Trophoblast cell (in vitro differentiated cells and primary cell): ENCODE measurements at regions not wholly inside any gene's neighbourhood (a gene's known extent, or its start where the extent isn't known, plus 50 kb on each side); places are given as distances from the start of the nearest gene placed in this dataset.

ENCODE experiments used
- DNase-seq, 2 donors: peaks; one replicate each; pipeline ENCODE4 v3.0.0-alpha.2; 2016
- H2AFZ ChIP-seq: 2 replicates; pipeline ENCODE4 v1.6.1; 2013; ENCODE audit warnings: low read length, moderate library complexity, mild to moderate bottlenecking; ENCODE audit not compliant: insufficient read depth, poor library complexity
- H2AK5ac ChIP-seq: 2 replicates; pipeline ENCODE4 v1.6.1; 2013; ENCODE audit warnings: mild to moderate bottlenecking, low read length
- H2BK120ac ChIP-seq: 2 replicates; pipeline ENCODE4 v1.6.1; 2013; ENCODE audit warnings: low read length, mild to moderate bottlenecking, moderate library complexity; ENCODE audit not compliant: insufficient read depth, poor library complexity
- H2BK12ac ChIP-seq: 2 replicates; pipeline ENCODE4 v1.6.1; 2013; ENCODE audit warnings: mild to moderate bottlenecking, low read length, moderate library complexity
- H2BK5ac ChIP-seq: 2 replicates; pipeline ENCODE4 v1.6.1; 2013; ENCODE audit warnings: low read length, low read depth, moderate library complexity, mild to moderate bottlenecking; ENCODE audit not compliant: poor library complexity
- H3K14ac ChIP-seq: 2 replicates; pipeline ENCODE4 v1.6.1; 2013; ENCODE audit warnings: mild to moderate bottlenecking, low read length
- H3K18ac ChIP-seq: 2 replicates; pipeline ENCODE4 v1.6.1; 2013; ENCODE audit warnings: mild to moderate bottlenecking, low read length
- H3K23ac ChIP-seq: 2 replicates; pipeline ENCODE4 v1.6.1; 2013; ENCODE audit warnings: low read length
- H3K27ac ChIP-seq: 2 replicates; pipeline ENCODE4 v1.5.1; 2013; ENCODE audit warnings: low read depth, mild to moderate bottlenecking, inconsistent platforms, low read length, moderate library complexity
- H3K27me3 ChIP-seq: 2 replicates; pipeline ENCODE4 v1.6.1; 2013; ENCODE audit warnings: inconsistent platforms, mild to moderate bottlenecking, low read length, moderate library complexity; ENCODE audit not compliant: insufficient read depth
- H3K36me3 ChIP-seq, 2 experiments: 1 replicate in 1 of 2; 2 replicates in 1 of 2; pipeline ENCODE4 v1.6.1; 2013; ENCODE audit warnings: low read length in 2 of 2, mild to moderate bottlenecking in 2 of 2, moderate library complexity in 1 of 2; ENCODE audit not compliant: insufficient read depth in 2 of 2, control insufficient read depth in 1 of 2
- H3K4ac ChIP-seq: 2 replicates; pipeline ENCODE4 v1.6.1; 2013; ENCODE audit warnings: low read depth, mild to moderate bottlenecking, low read length, moderate library complexity
- H3K4me1 ChIP-seq, 2 experiments: 1 replicate in 1 of 2; 2 replicates in 1 of 2; pipeline ENCODE4 v1.6.1; 2013; ENCODE audit warnings: low read length in 2 of 2, mild to moderate bottlenecking in 2 of 2, moderate library complexity in 1 of 2; ENCODE audit not compliant: insufficient read depth in 2 of 2, control insufficient read depth in 1 of 2
- H3K4me2 ChIP-seq: 2 replicates; pipeline ENCODE4 v1.6.1; 2013; ENCODE audit warnings: inconsistent platforms, mild to moderate bottlenecking, low read length, moderate library complexity
- H3K4me3 ChIP-seq: 2 replicates; pipeline ENCODE4 v1.5.1; 2013; ENCODE audit warnings: mild to moderate bottlenecking, low read depth, low read length, inconsistent platforms
- H3K79me1 ChIP-seq: one replicate; pipeline ENCODE4 v1.6.1; 2013; ENCODE audit warnings: low read length
- H3K79me2 ChIP-seq: 2 replicates; pipeline ENCODE4 v1.6.1; 2013; ENCODE audit warnings: low read length, mild to moderate bottlenecking; ENCODE audit not compliant: control insufficient read depth, insufficient read depth, poor library complexity
- H3K9ac ChIP-seq: 2 replicates; pipeline ENCODE4 v1.6.1; 2013; ENCODE audit warnings: mild to moderate bottlenecking, low read length
- H3K9me3 ChIP-seq: 2 replicates; pipeline ENCODE4 v1.6.1; 2013; ENCODE audit warnings: low read depth, mild to moderate bottlenecking, control low read depth, inconsistent platforms, low read length; ENCODE audit not compliant: insufficient read depth
- H4K12ac ChIP-seq: 2 replicates; pipeline ENCODE4 v1.6.1; 2013; ENCODE audit warnings: low read depth, mild to moderate bottlenecking, low read length, moderate library complexity
- H4K8ac ChIP-seq: 2 replicates; pipeline ENCODE4 v1.6.1; 2013; ENCODE audit warnings: low read depth, mild to moderate bottlenecking, low read length, moderate library complexity
- H4K91ac ChIP-seq: one replicate; pipeline ENCODE4 v1.6.1; 2013; ENCODE audit warnings: low read depth, mild to moderate bottlenecking, low read length, moderate library complexity
- WGBS: extraction: QIAGEN DNeasy Blood & Tissue Kit; methylation state at CpG from one replicate; pipeline ENCODE4 v1.1.7; 2013; ENCODE audit warnings: missing lambda C conversion rate; ENCODE audit not compliant: insufficient read length, insufficient coverage; ENCODE audit errors: extremely low coverage; 5-methylcytosine and 5-hydroxymethylcytosine counted together

DNA sequence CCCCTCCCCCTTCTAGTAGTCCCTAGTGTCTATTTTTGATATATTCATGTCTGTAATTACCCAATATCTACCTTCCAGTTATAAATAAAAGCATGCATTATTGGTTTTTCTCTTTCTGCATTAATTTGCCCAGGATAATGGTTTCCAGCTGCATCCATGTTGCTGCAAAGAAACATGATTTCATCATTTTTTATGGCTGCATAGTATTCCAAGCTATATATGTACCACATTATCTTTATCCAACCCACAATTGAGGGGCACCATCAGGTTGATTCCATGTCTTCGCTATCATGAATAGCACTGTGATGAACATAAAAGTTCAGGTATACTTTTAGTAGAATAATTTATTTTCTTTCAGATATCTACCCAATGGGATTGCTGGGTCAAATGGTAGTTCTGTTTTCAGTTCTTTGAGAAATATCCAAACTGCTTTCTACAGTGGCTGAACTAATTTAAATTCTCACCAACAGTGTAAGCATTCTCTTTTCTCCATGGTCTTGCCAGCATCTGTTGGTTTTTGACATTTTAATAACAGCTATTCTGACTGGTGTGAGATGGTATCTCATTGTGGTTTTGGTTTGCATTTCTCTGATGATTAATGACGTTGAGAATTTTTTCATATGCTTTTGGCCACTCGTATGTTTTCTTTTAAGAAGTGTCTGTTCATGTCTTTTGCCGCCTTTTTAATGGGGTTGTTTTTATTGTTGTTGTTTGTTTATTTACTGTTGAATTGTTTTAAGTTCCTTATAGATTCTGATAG lies 746.1 kb upstream of the MEF2C start:
- H3K23ac ChIP-seq, result no peak overlapping the region
- H3K79me1 ChIP-seq, result no peaks in the 10 kb centered on the region
- no peak overlapping the region for H2AK5ac ChIP-seq
- no peak overlapping the region for H3K27ac ChIP-seq
- H2BK5ac ChIP-seq, result no peak overlapping the region
- no peak overlapping the region for H2BK120ac ChIP-seq
- no peaks in the 10 kb centered on the region for H3K27me3 ChIP-seq
- no peak overlapping the region for H3K14ac ChIP-seq
- no peak overlapping the region for H3K9ac ChIP-seq
- no peak overlapping the region for H2BK12ac ChIP-seq
- H4K12ac ChIP-seq, result no peak overlapping the region
- no peak overlapping the region for H4K91ac ChIP-seq
- WGBS, result no CpG with 5 or more reads among the region's 4 CpGs
- no peak overlapping the region for H3K4ac ChIP-seq
- no peaks in the 10 kb centered on the region for H3K36me3 ChIP-seq
- no peak overlapping the region for H4K8ac ChIP-seq
- H3K18ac ChIP-seq, result no peak overlapping the region
- H3K79me2 ChIP-seq, result no peaks in the 10 kb centered on the region
- no peak for DNase-seq
- no peaks in the 10 kb centered on the region for H3K4me1 ChIP-seq
- no peaks in the 10 kb centered on the region for H3K9me3 ChIP-seq
- H3K4me3 ChIP-seq, result no peak overlapping the region
- no peak overlapping the region for H2AFZ ChIP-seq
- no peak overlapping the region for H3K4me2 ChIP-seq

GRCh38 chr5:89615839-89616518 lies 733.0 kb upstream of the MEF2C start:
- Histone ChIP-seq H3K23ac (no peak overlapping the region), H3K4me1 (no peaks in the 10 kb centered on the region), H2BK120ac (no peak overlapping the region), H3K9ac (no peak overlapping the region), H3K14ac (no peak overlapping the region), H3K36me3 (no peaks in the 10 kb centered on the region), H2BK5ac (no peak overlapping the region), H3K27me3 (no peaks in the 10 kb centered on the region), H2AK5ac (no peak overlapping the region), H2AFZ (no peak overlapping the region), H2BK12ac (no peak overlapping the region), H3K27ac (no peak overlapping the region), H3K4me3 (no peak overlapping the region), H3K18ac (no peak overlapping the region), H3K4me2 (no peak overlapping the region), H3K9me3 (no peaks in the 10 kb centered on the region), H4K8ac (no peak overlapping the region), H4K91ac (no peak overlapping the region), H3K4ac (no peak overlapping the region), H3K79me2 (no peaks in the 10 kb centered on the region), H4K12ac (no peak overlapping the region), H3K79me1 (no peaks in the 10 kb centered on the region)
- WGBS, result no CpG with 5 or more reads among the region's 2 CpGs
- no peak for DNase-seq

- Histone ChIP-seq H3K14ac (no peak overlapping the region), H2BK5ac (no peak overlapping the region), H3K23ac (no peak overlapping the region), H4K12ac (no peak overlapping the region), H4K8ac (no peak overlapping the region), H3K4me1 (no peaks in the 10 kb centered on the region), H3K79me1 (no peaks in the 10 kb centered on the region), H3K4ac (no peak overlapping the region), H3K18ac (no peak overlapping the region), H3K79me2 (no peaks in the 10 kb centered on the region), H3K4me3 (no peak overlapping the region), H2BK12ac (no peak overlapping the region), H3K9me3 (no peaks in the 10 kb centered on the region), H2AFZ (no peak overlapping the region), H4K91ac (no peak overlapping the region), H3K36me3 (no peaks in the 10 kb centered on the region), H3K27ac (no peak overlapping the region), H3K27me3 (no peaks in the 10 kb centered on the region), H2AK5ac (no peak overlapping the region), H2BK120ac (no peak overlapping the region), H3K9ac (no peak overlapping the region), H3K4me2 (no peak overlapping the region)
- no peak for DNase-seq
- no CpG with 5 or more reads among the region's 3 CpGs for WGBS
These were observed 730.4 kb upstream of the MEF2C start for GRCh38 chr5:89613222-89613956.

- no peak overlapping the region for H2BK5ac ChIP-seq
- no peak overlapping the region for H3K23ac ChIP-seq
- H3K27ac ChIP-seq, result no peak overlapping the region
- H3K4me1 ChIP-seq, result no peaks in the 10 kb centered on the region
- no peak overlapping the region for H3K4ac ChIP-seq
- DNase-seq, result no peak
- no peak overlapping the region for H2AFZ ChIP-seq
- no peak overlapping the region for H2BK120ac ChIP-seq
- no peak overlapping the region for H3K4me2 ChIP-seq
- H3K79me1 ChIP-seq, result no peaks in the 10 kb centered on the region
- no peak overlapping the region for H3K9ac ChIP-seq
- no peak overlapping the region for H3K18ac ChIP-seq
- H3K14ac ChIP-seq, result no peak overlapping the region
- H3K79me2 ChIP-seq, result no peaks in the 10 kb centered on the region
- H4K91ac ChIP-seq, result no peak overlapping the region
- H4K12ac ChIP-seq, result no peak overlapping the region
- no peaks in the 10 kb centered on the region for H3K9me3 ChIP-seq
- WGBS, result no CpG with 5 or more reads among the region's 4 CpGs
- no peak overlapping the region for H4K8ac ChIP-seq
- H3K4me3 ChIP-seq, result no peak overlapping the region
- no peaks in the 10 kb centered on the region for H3K36me3 ChIP-seq
- H2AK5ac ChIP-seq, result no peak overlapping the region
- H2BK12ac ChIP-seq, result no peak overlapping the region
- H3K27me3 ChIP-seq, result no peaks in the 10 kb centered on the region
These were observed 724.1 kb upstream of the MEF2C start for GRCh38 chr5:89606939-89607534.
